GM18498 (cell line): ENCODE measurements at regions not wholly inside any gene's neighbourhood (a gene's known extent, or its start where the extent isn't known, plus 50 kb on each side); places are given as distances from the start of the nearest gene placed in this dataset.

Source experiments
- ATAC-seq: cut with Tn5 transposase; IDR thresholded peaks from one replicate; pipeline ENCODE4 v1.9.1; 2021; ENCODE audit warnings: mild to moderate bottlenecking, moderate library complexity; ENCODE audit not compliant: unreplicated experiment

DNA sequence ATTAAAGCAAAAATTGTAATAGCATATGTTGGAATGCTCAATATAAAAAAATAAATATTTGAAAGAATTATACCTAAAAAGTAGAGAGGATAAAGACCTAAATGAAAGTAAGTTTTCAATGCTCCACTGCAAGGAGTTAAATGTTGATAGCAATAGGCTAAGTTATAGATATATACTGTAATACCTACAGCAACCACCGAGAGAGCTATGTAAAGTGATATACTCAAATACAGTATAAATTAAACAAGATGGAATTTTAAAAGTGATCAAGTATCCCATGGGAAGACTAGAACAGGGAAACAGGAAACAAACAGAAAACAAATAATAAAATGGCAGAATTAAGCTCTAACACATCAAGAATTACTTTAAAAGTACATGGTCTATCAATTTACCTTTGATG lies 73.9 kb downstream of the CASP3 start:
- no peak for ATAC-seq

- ATAC-seq, result no peak
Measured at GRCh38 chr4:184574861-184575260, 74.4 kb downstream of the CASP3 start.

DNA sequence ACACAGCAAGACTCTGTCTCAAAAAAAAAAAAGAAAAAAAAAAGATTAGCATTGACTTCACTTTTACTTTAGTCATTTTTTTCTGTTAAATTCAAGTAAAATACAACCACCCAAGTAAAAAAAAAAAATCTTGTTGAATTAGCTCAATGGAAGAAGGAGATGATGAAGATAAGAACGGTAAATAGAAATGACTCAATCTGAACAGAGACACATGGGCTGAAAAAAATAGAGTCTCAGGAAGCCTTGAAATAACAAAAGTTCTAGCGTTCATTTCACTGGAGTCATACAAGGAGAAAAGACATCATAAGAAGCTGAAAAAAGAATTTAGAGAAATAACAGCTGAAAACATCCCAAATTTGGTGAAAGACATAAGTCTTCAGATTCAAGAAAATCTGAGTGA lies 75.5 kb downstream of the CASP3 start:
- ATAC-seq, result no peak

GRCh38 chr4:184568770-184569169 lies 80.5 kb downstream of the CASP3 start:
- ATAC-seq, result no peak

GRCh38 chr4:184563621-184564020 lies 85.6 kb downstream of the CASP3 start:
- no peak for ATAC-seq

GRCh38 chr4:184558996-184559395 lies 84.6 kb upstream of the IRF2 start:
- no peak for ATAC-seq

GRCh38 chr4:184553891-184554290 lies 79.5 kb upstream of the IRF2 start:
- no peak for ATAC-seq

GRCh38 chr4:184550476-184550875 lies 76.1 kb upstream of the IRF2 start:
- no peak for ATAC-seq

- no peak for ATAC-seq
Measured at GRCh38 chr4:184548648-184549341, 74.4 kb upstream of the IRF2 start.

- no peak for ATAC-seq
Measured at GRCh38 chr4:184548316-184548647, 73.9 kb upstream of the IRF2 start.

DNA sequence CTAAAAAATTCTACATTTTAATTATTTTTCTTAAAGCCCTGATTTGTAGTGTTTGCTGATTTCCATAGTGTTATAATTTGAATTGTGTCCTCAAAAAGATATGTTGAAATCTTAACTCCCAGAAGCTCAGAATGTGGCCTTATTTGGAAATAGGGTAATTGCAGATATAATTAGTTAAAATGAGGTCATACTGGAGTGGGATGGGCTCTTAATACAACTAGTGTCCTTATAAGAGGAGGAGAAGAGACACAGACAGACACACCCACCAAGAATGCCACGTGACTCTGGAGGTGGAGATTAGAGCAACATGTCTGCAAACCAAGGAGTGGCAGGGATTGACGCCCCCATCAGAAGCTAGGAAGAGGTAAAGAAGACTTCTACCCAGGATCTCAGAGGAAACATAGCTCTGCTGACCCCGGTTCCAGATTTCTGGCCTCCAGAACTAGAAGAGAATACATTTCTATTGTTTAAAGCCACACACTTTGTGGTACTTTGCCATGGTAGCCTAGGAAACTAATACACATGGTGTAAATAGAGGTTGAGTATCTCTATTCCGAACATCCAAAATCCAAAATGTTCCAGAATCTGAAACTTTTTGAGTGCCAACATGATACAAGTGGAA lies 70.5 kb upstream of the IRF2 start:
- no peak for ATAC-seq

DNA sequence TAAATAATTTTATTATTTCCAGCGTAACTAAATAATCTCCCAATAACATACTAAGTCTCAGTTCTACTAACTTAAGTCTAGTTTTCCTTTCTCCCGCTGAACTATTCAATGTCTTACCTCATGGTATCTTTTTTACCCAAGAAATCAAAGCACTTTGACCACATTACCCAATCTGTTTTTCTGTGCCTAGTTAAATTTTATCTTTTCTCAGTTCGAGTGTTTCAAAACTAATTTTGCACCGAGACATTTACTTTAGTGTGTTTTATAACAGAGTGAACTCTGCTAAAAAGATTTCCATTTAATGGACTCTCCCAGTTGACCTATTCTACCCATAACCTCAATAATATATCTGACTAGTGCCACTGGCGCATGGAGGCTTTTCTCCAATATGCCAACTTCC lies 67.6 kb upstream of the IRF2 start:
- no peak for ATAC-seq

DNA sequence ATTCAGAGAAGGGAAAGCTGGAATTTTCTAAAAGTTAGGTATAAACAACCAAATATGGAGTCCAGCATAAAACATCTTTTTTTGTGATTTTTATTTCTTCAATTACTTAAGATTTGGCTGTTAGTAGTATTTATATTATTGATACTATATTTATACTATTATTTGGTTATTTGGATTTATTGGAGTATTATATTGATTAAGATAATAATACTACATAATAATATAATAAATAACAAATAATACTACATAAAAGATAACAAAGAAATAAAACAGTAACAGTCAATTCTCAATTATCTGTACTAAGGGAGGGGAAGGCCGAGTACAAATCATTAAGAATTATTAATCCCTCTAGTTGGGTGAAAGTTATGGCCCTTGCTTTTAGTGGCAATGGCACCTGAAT lies 66.0 kb upstream of the IRF2 start:
- no peak for ATAC-seq

- peak; percentile 56 for ATAC-seq
Measured at GRCh38 chr4:184538023-184538599, 63.8 kb upstream of the IRF2 start.

- ATAC-seq, result peak; percentile 60
Measured at GRCh38 chr4:184537269-184538022, 63.1 kb upstream of the IRF2 start.

GRCh38 chr4:184536881-184537248 lies 62.5 kb upstream of the IRF2 start:
- ATAC-seq, result no peak

GRCh38 chr4:184536065-184536880 lies 61.9 kb upstream of the IRF2 start:
- no peak for ATAC-seq

- peak; percentile 57 for ATAC-seq
Measured at GRCh38 chr4:184534511-184535391, 60.4 kb upstream of the IRF2 start.

DNA sequence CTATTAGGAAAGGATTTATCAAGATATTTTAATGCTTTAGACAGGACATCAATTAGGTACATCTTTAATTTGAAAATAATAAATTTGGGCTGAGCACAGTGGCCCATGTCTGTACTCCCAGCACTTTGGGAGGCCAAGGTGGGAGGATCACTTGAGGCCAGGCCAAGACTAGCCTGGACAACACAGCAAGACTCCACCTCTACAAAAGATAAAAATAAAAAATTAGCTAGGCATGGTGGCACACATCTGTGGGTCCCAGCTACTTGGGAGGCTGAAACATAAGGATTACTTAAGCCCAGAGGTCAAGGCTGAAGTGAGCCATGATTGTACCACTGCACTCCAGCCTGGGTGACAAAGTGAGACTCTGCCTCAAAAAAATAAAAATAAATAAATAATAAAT lies 59.6 kb upstream of the IRF2 start:
- no peak for ATAC-seq

DNA sequence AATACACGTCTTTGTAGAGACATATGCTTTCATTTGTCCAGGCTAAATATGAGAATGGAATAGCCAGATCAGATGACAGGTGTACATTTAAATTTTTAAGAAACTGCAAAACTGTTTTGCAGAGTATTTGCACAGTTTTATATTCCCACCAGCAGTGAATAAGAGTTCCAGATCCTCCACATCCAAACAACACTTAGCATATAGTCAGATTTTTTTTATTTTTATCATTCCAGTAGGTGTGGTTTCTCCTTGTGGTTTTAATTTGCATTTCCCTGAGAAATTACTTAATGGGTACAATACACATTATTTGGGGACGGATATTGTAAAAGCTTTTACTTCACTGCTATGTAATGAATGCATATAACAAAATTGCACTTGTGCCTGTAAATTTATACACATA lies 56.7 kb upstream of the IRF2 start:
- ATAC-seq, result no peak
